Stimulated activated CD4-positive, alpha-beta T cell treated with anti-CD3 and anti-CD28 coated beads, TNF-alpha, amount 100 ng/mL, for 1 hour (primary cell): ENCODE measurements at regions not wholly inside any gene's neighbourhood (a gene's known extent, or its start where the extent isn't known, plus 50 kb on each side); places are given as distances from the start of the nearest gene placed in this dataset.

Experiments
- DNase-seq, 3 donors: peaks; one replicate each; pipeline ENCODE4 v3.0.0-alpha.2; 2020; ENCODE audit warnings: low read depth in 3 of 3, low spot score in 1 of 3

- DNase-seq = no peak
Measured at GRCh38 chr2:3001615-3002560, 375.7 kb downstream of the EIPR1 start.

- DNase-seq = no peak
Measured at GRCh38 chr2:3000968-3001367, 376.6 kb downstream of the EIPR1 start.

- no peak for DNase-seq
Measured at GRCh38 chr2:3000125-3000524, 377.5 kb downstream of the EIPR1 start.

- no peak for DNase-seq
Measured at GRCh38 chr2:2998971-2999370, 378.6 kb downstream of the EIPR1 start.

GRCh38 chr2:2993172-2993692 lies 384.4 kb downstream of the EIPR1 start:
- DNase-seq = no peak

- DNase-seq = no peak
Measured at GRCh38 chr2:2992634-2993033, 385.0 kb downstream of the EIPR1 start.

- no peak for DNase-seq
Measured at GRCh38 chr2:2985020-2985419, 392.6 kb downstream of the EIPR1 start.

GRCh38 chr2:2981000-2981399 lies 396.6 kb downstream of the EIPR1 start:
- no peak for DNase-seq

- no peak for DNase-seq
Measured at GRCh38 chr2:2974982-2975381, 402.6 kb downstream of the EIPR1 start.

- DNase-seq = no peak
Measured at GRCh38 chr2:2960441-2961133, 417.0 kb downstream of the EIPR1 start.

- DNase-seq = no peak
Measured at GRCh38 chr2:2950403-2950952, 427.1 kb downstream of the EIPR1 start.

- no peak for DNase-seq
Measured at GRCh38 chr2:2947406-2947805, 430.2 kb downstream of the EIPR1 start.

GRCh38 chr2:2942906-2943305 lies 434.7 kb downstream of the EIPR1 start:
- DNase-seq = no peak

GRCh38 chr2:2942225-2942624 lies 435.4 kb downstream of the EIPR1 start:
- no peak for DNase-seq

GRCh38 chr2:2941205-2941604 lies 436.4 kb downstream of the EIPR1 start:
- no peak for DNase-seq

- no peak for DNase-seq
Measured at GRCh38 chr2:2940702-2941101, 436.9 kb downstream of the EIPR1 start.

- DNase-seq = no peak
Measured at GRCh38 chr2:2940061-2940460, 437.6 kb downstream of the EIPR1 start.

GRCh38 chr2:2939078-2939795 lies 438.4 kb downstream of the EIPR1 start:
- no peak for DNase-seq

GRCh38 chr2:2938481-2938880 lies 439.1 kb downstream of the EIPR1 start:
- no peak for DNase-seq

GRCh38 chr2:2935445-2936149 lies 442.0 kb downstream of the EIPR1 start:
- no peak for DNase-seq

GRCh38 chr2:2933426-2933825 lies 444.2 kb downstream of the EIPR1 start:
- no peak for DNase-seq
